Astrocyte (in vitro differentiated cells and primary cell): ENCODE measurements at regions not wholly inside any gene's neighbourhood (a gene's known extent, or its start where the extent isn't known, plus 50 kb on each side); places are given as distances from the start of the nearest gene placed in this dataset.

Experiments used
- DNase-seq: peaks from one replicate; pipeline ENCODE4 v3.0.0-alpha.2; 2010; ENCODE audit warnings: low read depth
- FAIRE-seq: peaks from 2 replicates; lab custom pipeline; 2011; peaks lifted over from hg19 to GRCh38; lab: Jason Lieb, UNC
- H2AFZ ChIP-seq: 2 replicates; pipeline ENCODE4 v1.6.0; 2012; ENCODE audit warnings: low read depth, low read length, inconsistent platforms
- H3K27ac ChIP-seq: 2 replicates; pipeline ENCODE4 v1.5.1; 2011; ENCODE audit warnings: low read depth, low read length, inconsistent platforms
- H3K27me3 ChIP-seq: 2 replicates; pipeline ENCODE4 v1.6.0; 2011; ENCODE audit warnings: low read length, inconsistent platforms; ENCODE audit not compliant: insufficient read depth
- H3K36me3 ChIP-seq: 2 replicates; pipeline ENCODE4 v1.5.1; 2011; ENCODE audit warnings: low read length, inconsistent platforms; ENCODE audit not compliant: insufficient read depth
- H3K4me1 ChIP-seq: 2 replicates; pipeline ENCODE4 v1.5.1; 2011; ENCODE audit warnings: low read length, inconsistent platforms; ENCODE audit not compliant: insufficient read depth
- H3K4me2 ChIP-seq: 2 replicates; pipeline ENCODE4 v1.6.0; 2012; ENCODE audit warnings: low read length, inconsistent platforms
- H3K4me3 ChIP-seq: 2 replicates; pipeline ENCODE4 v1.5.1; 2011; ENCODE audit warnings: low read depth, mild to moderate bottlenecking, low read length, inconsistent platforms; ENCODE audit not compliant: insufficient read depth
- H3K79me2 ChIP-seq: 2 replicates; pipeline ENCODE4 v1.6.0; 2012; ENCODE audit warnings: mild to moderate bottlenecking, low read length, inconsistent platforms; ENCODE audit not compliant: insufficient read depth
- H3K9ac ChIP-seq: 2 replicates; pipeline ENCODE4 v1.6.0; 2012; ENCODE audit warnings: mild to moderate bottlenecking, low read length, inconsistent platforms
- H3K9me3 ChIP-seq: 2 replicates; pipeline ENCODE4 v1.5.1; 2012; ENCODE audit warnings: low read depth, mild to moderate bottlenecking, low read length, inconsistent platforms; ENCODE audit not compliant: insufficient read depth
- H4K20me1 ChIP-seq: 2 replicates; pipeline ENCODE4 v1.6.0; 2012; ENCODE audit warnings: low read length, inconsistent platforms; ENCODE audit not compliant: insufficient read depth
- H3K27ac Mint-ChIP-seq: one replicate; pipeline ENCODE4 v1.8.0; 2021; ENCODE audit warnings: mild to moderate bottlenecking, mixed read lengths; ENCODE audit not compliant: unreplicated experiment
- H3K27me3 Mint-ChIP-seq: one replicate; pipeline ENCODE4 v1.8.0; 2021; ENCODE audit warnings: low read depth, mixed read lengths; ENCODE audit not compliant: unreplicated experiment
- H3K36me3 Mint-ChIP-seq: one replicate; pipeline ENCODE4 v1.8.0; 2021; ENCODE audit warnings: low read depth, mixed read lengths; ENCODE audit not compliant: unreplicated experiment
- H3K4me1 Mint-ChIP-seq: one replicate; pipeline ENCODE4 v1.8.0; 2021; ENCODE audit warnings: low read depth, mixed read lengths; ENCODE audit not compliant: unreplicated experiment
- H3K4me3 Mint-ChIP-seq: one replicate; pipeline ENCODE4 v1.8.0; 2021; ENCODE audit warnings: mild to moderate bottlenecking, moderate library complexity, mixed read lengths; ENCODE audit not compliant: unreplicated experiment
- H3K9me3 Mint-ChIP-seq: one replicate; pipeline ENCODE4 v1.8.0; 2021; ENCODE audit warnings: mild to moderate bottlenecking, mixed read lengths; ENCODE audit not compliant: unreplicated experiment
- EZH2 ChIP-seq: IDR thresholded peaks from 2 replicates; pipeline ENCODE4 v1.6.1; 2012; ENCODE audit warnings: mild to moderate bottlenecking, low read length, inconsistent platforms; ENCODE audit not compliant: insufficient read depth
- TF ChIP-seq, protein P1 (sequence below): IDR thresholded peaks from 2 replicates; pipeline ENCODE4 v1.5.1; 2011; ENCODE audit warnings: low read depth, mild to moderate bottlenecking, inconsistent platforms, low read length, moderate library complexity; ENCODE audit not compliant: insufficient read depth

DNA sequence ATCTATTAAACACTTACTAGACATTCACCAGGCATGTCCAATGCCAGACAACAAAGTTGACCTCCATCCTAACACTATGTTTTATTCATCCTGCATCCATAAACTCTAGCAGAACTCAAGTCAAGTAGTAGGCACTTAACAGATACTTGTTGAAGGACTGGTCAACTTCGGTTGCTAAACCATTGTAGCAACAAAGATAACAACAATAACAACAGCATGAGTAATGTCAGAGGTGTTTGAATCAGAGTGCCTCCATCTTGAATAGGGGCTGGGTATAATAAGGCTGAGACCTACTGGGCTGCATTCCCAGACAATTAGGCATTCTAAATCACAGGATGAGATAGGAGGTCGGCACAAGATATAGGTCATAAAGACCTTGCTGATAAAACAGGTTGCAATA is 180.5 kb upstream of the ZNF462 start:
- Histone ChIP-seq H3K9ac (no peak overlapping the region), H4K20me1 (no peaks in the 10 kb centered on the region), H3K9me3 (no peaks in the 10 kb centered on the region), H3K27me3 (no peaks in the 10 kb centered on the region), H3K27ac (no peak overlapping the region), H3K36me3 (no peaks in the 10 kb centered on the region), H2AFZ (no peak overlapping the region), H3K4me2 (no peak overlapping the region), H3K4me3 (no peak overlapping the region), H3K79me2 (no peaks in the 10 kb centered on the region), H3K4me1 (no peaks in the 10 kb centered on the region)
- Mint-ChIP-seq H3K27ac (peak overlapping the region; percentile 30), H3K36me3 (no peaks in the 10 kb centered on the region), H3K4me3 (no peak overlapping the region), H3K27me3 (no peaks in the 10 kb centered on the region), H3K9me3 (no peaks in the 10 kb centered on the region), H3K4me1 (no peaks in the 10 kb centered on the region)
- no peak for DNase-seq
- TF ChIP-seq EZH2, result no peak
- TF ChIP-seq, protein P1, sequence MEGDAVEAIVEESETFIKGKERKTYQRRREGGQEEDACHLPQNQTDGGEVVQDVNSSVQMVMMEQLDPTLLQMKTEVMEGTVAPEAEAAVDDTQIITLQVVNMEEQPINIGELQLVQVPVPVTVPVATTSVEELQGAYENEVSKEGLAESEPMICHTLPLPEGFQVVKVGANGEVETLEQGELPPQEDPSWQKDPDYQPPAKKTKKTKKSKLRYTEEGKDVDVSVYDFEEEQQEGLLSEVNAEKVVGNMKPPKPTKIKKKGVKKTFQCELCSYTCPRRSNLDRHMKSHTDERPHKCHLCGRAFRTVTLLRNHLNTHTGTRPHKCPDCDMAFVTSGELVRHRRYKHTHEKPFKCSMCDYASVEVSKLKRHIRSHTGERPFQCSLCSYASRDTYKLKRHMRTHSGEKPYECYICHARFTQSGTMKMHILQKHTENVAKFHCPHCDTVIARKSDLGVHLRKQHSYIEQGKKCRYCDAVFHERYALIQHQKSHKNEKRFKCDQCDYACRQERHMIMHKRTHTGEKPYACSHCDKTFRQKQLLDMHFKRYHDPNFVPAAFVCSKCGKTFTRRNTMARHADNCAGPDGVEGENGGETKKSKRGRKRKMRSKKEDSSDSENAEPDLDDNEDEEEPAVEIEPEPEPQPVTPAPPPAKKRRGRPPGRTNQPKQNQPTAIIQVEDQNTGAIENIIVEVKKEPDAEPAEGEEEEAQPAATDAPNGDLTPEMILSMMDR, result no peak
- no peak for FAIRE-seq

DNA sequence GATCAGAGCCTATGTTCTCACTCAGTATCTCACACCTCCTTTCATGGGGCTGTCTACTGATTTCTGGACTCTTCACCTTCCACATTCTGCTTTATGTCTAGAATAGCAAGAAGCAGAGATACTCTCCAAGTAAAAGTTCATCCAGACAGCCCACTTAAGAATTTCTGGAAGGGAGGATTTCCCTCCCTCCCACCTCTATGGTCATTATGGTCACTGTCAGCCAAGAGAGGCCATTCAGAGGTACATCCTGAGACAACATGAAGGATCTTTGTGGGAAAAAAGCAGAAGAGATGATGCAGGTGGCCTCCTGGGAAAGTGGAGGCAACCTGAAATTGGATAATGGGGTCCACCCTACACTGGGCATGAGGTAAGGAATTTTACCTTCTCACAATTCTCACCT is 179.5 kb upstream of the ZNF462 start:
- Histone ChIP-seq H3K4me3 (no peak overlapping the region), H3K27ac (no peak overlapping the region), H3K79me2 (no peaks in the 10 kb centered on the region), H3K9ac (no peak overlapping the region), H3K36me3 (no peaks in the 10 kb centered on the region), H3K9me3 (no peaks in the 10 kb centered on the region), H3K4me1 (no peaks in the 10 kb centered on the region), H3K4me2 (no peak overlapping the region), H4K20me1 (no peaks in the 10 kb centered on the region), H2AFZ (no peak overlapping the region), H3K27me3 (no peaks in the 10 kb centered on the region)
- Mint-ChIP-seq H3K4me1 (no peaks in the 10 kb centered on the region), H3K27ac (peak overlapping the region; percentile 15), H3K9me3 (no peaks in the 10 kb centered on the region), H3K36me3 (no peaks in the 10 kb centered on the region), H3K4me3 (no peak overlapping the region), H3K27me3 (no peaks in the 10 kb centered on the region)
- FAIRE-seq (no peak), DNase-seq (no peak)
- TF ChIP-seq EZH2, result no peak
- TF ChIP-seq, protein P1, result no peak

DNA sequence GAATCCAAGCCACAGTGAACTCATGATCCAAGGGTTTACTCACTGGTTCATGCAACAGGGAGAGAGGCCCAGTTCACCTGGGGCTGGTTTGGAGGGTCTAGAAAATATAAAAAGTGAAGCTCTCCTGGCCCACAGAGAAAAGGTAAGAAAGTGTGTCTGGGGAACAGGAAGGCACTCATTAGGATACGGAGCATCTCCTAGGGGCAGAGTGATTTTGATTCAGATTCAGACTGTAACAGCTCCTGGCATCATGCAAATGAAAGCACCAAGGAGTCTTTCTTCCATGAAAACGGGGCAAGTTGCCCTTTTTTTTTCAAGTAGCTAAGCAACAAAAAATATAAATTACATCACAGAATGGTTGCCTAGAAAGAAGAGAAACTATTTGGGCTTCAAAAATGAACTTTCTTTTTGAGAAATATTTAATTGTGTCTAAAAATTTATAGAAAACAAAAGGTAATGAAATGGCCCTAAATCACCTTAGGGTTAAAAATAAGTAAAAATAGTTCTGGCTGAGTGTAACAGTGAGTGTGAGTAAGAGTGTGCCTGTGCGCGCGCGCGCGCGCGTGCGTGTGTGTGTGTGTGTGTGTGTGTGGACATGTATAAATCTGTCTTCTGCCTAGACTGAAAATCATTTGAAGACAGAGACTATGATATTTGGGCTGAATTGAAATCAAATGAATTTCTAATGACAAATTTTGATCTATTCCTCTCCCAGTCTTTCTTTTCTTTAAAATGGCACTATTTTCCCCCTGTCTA is 177.8 kb upstream of the ZNF462 start:
- no peaks in the 10 kb centered on the region for H3K9me3 Mint-ChIP-seq
- TF ChIP-seq, protein P1, result no peak
- TF ChIP-seq EZH2, result no peak
- H3K27me3 Mint-ChIP-seq, result no peaks in the 10 kb centered on the region
- no peak overlapping the region for H3K4me3 Mint-ChIP-seq
- no peaks in the 10 kb centered on the region for H3K79me2 ChIP-seq
- H3K9me3 ChIP-seq, result no peaks in the 10 kb centered on the region
- no peak overlapping the region for H3K9ac ChIP-seq
- no peak overlapping the region for H3K4me3 ChIP-seq
- H4K20me1 ChIP-seq, result no peaks in the 10 kb centered on the region
- H3K27ac ChIP-seq, result no peak overlapping the region
- no peaks in the 10 kb centered on the region for H3K36me3 Mint-ChIP-seq
- FAIRE-seq (no peak), DNase-seq (no peak)
- no peaks in the 10 kb centered on the region for H3K4me1 Mint-ChIP-seq
- no peak overlapping the region for H3K27ac Mint-ChIP-seq
- H3K27me3 ChIP-seq, result no peaks in the 10 kb centered on the region
- H3K4me2 ChIP-seq, result no peak overlapping the region
- no peaks in the 10 kb centered on the region for H3K4me1 ChIP-seq
- no peaks in the 10 kb centered on the region for H3K36me3 ChIP-seq
- H2AFZ ChIP-seq, result no peak overlapping the region
